H1 (cell line): ENCODE measurements at regions not wholly inside any gene's neighbourhood (a gene's known extent, or its start where the extent isn't known, plus 50 kb on each side); places are given as distances from the start of the nearest gene placed in this dataset.

ENCODE experiments used
- CTCF ChIA-PET: fragments of 300-600 bp; sonication (Branson Sonifier 250); formaldehyde crosslinking; loops from one replicate; lab custom pipeline; 2021; ENCODE audit not compliant: partially characterized antibody; lab: Charles Lee
- POLR2A ChIA-PET: fragments of 300-600 bp; sonication (Branson Sonifier 250); formaldehyde crosslinking; loops from one replicate; lab custom pipeline; 2021; ENCODE audit warnings: inconsistent platforms; ENCODE audit not compliant: partially characterized antibody; lab: Charles Lee
- DNase-seq, 2 experiments: peaks; one replicate each; pipeline versions ENCODE4 v3.0.0 to v3.0.0-alpha.2; 2010 to 2022; ENCODE audit warnings: low spot score in 2 of 2, low read depth in 1 of 2, mixed read lengths in 1 of 2
- FAIRE-seq: peaks from 2 replicates; lab custom pipeline; 2011; peaks lifted over from hg19 to GRCh38; lab: Jason Lieb, UNC
- H2AFZ ChIP-seq: 2 replicates; pipeline ENCODE4 v1.8.1; 2012; ENCODE audit warnings: low read length, inconsistent platforms
- H2AK5ac ChIP-seq: 2 replicates; pipeline ENCODE4 v1.6.1; 2013; ENCODE audit warnings: low read depth, low read length
- H2BK120ac ChIP-seq: replicated peaks from 2 replicates; pipeline ENCODE3; 2013; ENCODE audit warnings: low read depth, low read length, inconsistent platforms
- H2BK12ac ChIP-seq: 2 replicates; pipeline ENCODE4 v1.6.1; 2013; ENCODE audit warnings: low read depth, low read length
- H2BK15ac ChIP-seq: 2 replicates; pipeline ENCODE4 v1.6.1; 2013; ENCODE audit warnings: low read length
- H2BK20ac ChIP-seq: 2 replicates; pipeline ENCODE4 v1.6.1; 2013; ENCODE audit warnings: low read length
- H2BK5ac ChIP-seq: 2 replicates; pipeline ENCODE4 v1.6.1; 2013; ENCODE audit warnings: low read depth, low read length
- H3K14ac ChIP-seq: 2 replicates; pipeline ENCODE4 v1.6.1; 2013; ENCODE audit warnings: inconsistent platforms; ENCODE audit not compliant: insufficient read length
- H3K18ac ChIP-seq: 2 replicates; pipeline ENCODE4 v1.6.1; 2013; ENCODE audit warnings: low read length; ENCODE audit errors: extremely low read depth
- H3K23ac ChIP-seq: 2 replicates; pipeline ENCODE4 v1.6.1; 2013; ENCODE audit warnings: inconsistent platforms; ENCODE audit not compliant: insufficient read length
- H3K23me2 ChIP-seq: 2 replicates; pipeline ENCODE4 v1.6.1; 2013; ENCODE audit warnings: low read depth, low read length
- H3K27ac ChIP-seq: 2 replicates; pipeline ENCODE4 v1.6.1; 2011; ENCODE audit warnings: low read depth, low read length, inconsistent platforms
- H3K27me3 ChIP-seq, 4 experiments: replicated peaks in 1 of 4; 1 replicate in 1 of 4; 2 replicates in 3 of 4; pipeline versions ENCODE4 v1.6.1 to v1.8.1; 2011 to 2013; ENCODE audit warnings: low read length in 3 of 4, mild to moderate bottlenecking in 3 of 4, inconsistent platforms in 2 of 4, mixed read lengths in 2 of 4, moderate library complexity in 1 of 4; ENCODE audit not compliant: control insufficient read depth in 3 of 4, insufficient read depth in 3 of 4; ENCODE audit errors: extremely low read depth in 1 of 4
- H3K36me3 ChIP-seq, 4 experiments: 2 replicates each; pipeline versions ENCODE4 v1.6.1 to v1.8.1; 2011 to 2013; ENCODE audit warnings: mild to moderate bottlenecking in 4 of 4, low read length in 3 of 4, moderate library complexity in 2 of 4, control low read depth in 1 of 4, inconsistent platforms in 1 of 4; ENCODE audit not compliant: insufficient read depth in 4 of 4, control insufficient read depth in 2 of 4
- H3K4ac ChIP-seq: replicated peaks from 2 replicates; pipeline ENCODE3; 2013; ENCODE audit warnings: low read length, low read depth, mixed read lengths, inconsistent platforms; ENCODE audit not compliant: insufficient read length
- H3K4me1 ChIP-seq, 4 experiments: replicated peaks in 1 of 4; 1 replicate in 1 of 4; 2 replicates in 3 of 4; pipeline versions ENCODE4 v1.6.1 to v1.8.1; 2011 to 2013; ENCODE audit warnings: low read length in 3 of 4, inconsistent platforms in 2 of 4, mixed read lengths in 1 of 4; ENCODE audit not compliant: insufficient read depth in 4 of 4, control insufficient read depth in 3 of 4
- H3K4me2 ChIP-seq, 2 experiments: 2 replicates each; pipeline versions ENCODE4 v1.6.1 to v1.8.1; 2011 to 2013; ENCODE audit warnings: low read depth in 2 of 2, low read length in 2 of 2, control low read depth in 1 of 2, inconsistent platforms in 1 of 2, mild to moderate bottlenecking in 1 of 2; ENCODE audit not compliant: insufficient read depth in 1 of 2
- H3K4me3 ChIP-seq, 4 experiments: fragments of 200-600, 300-600 bp in 1 of 4; sonication (generic), shearing (Covaris generic), sonication (Bioruptor Twin) in 1 of 4; 2 replicates each; pipeline versions ENCODE4 v1.5.1 to v1.8.1; 2011 to 2016; ENCODE audit warnings: low read length in 4 of 4, low read depth in 3 of 4, control low read depth in 2 of 4, inconsistent platforms in 2 of 4, mild to moderate bottlenecking in 2 of 4, mixed read lengths in 1 of 4, moderate library complexity in 1 of 4; ENCODE audit not compliant: insufficient read depth in 2 of 4; ENCODE audit errors: extremely low read depth in 1 of 4
- H3K56ac ChIP-seq: replicated peaks from 2 replicates; pipeline ENCODE3; 2013; ENCODE audit warnings: low read depth, mild to moderate bottlenecking, mixed read lengths, low read length, inconsistent platforms; ENCODE audit not compliant: insufficient read length
- H3K79me1 ChIP-seq: 2 replicates; pipeline ENCODE4 v1.6.1; 2013; ENCODE audit warnings: low read depth, low read length, control low read depth
- H3K79me2 ChIP-seq, 2 experiments: 2 replicates each; pipeline versions ENCODE4 v1.6.1 to v1.8.1; 2012 to 2013; ENCODE audit warnings: low read length in 2 of 2, mild to moderate bottlenecking in 2 of 2, inconsistent platforms in 1 of 2; ENCODE audit not compliant: insufficient read depth in 2 of 2, control insufficient read depth in 1 of 2
- H3K9ac ChIP-seq, 4 experiments: replicated peaks in 1 of 4; 1 replicate in 1 of 4; 2 replicates in 3 of 4; pipeline versions ENCODE4 v1.6.1 to v1.8.1; 2011 to 2013; ENCODE audit warnings: low read depth in 3 of 4, low read length in 3 of 4, control low read depth in 2 of 4, mild to moderate bottlenecking in 2 of 4, moderate library complexity in 2 of 4, inconsistent platforms in 1 of 4; ENCODE audit errors: extremely low read depth in 1 of 4
- H3K9me3 ChIP-seq, 2 experiments: 2 replicates each; pipeline versions ENCODE4 v1.6.1 to v1.8.1; 2012 to 2013; ENCODE audit warnings: mild to moderate bottlenecking in 2 of 2, moderate library complexity in 2 of 2, control low read depth in 1 of 2, inconsistent platforms in 1 of 2, low read depth in 1 of 2, low read length in 1 of 2, mixed read lengths in 1 of 2; ENCODE audit not compliant: insufficient read depth in 2 of 2
- H4K20me1 ChIP-seq, 2 experiments: replicated peaks in 1 of 2; 2 replicates each; pipeline versions ENCODE3 to v1.8.1; 2011 to 2013; ENCODE audit warnings: inconsistent platforms in 2 of 2, low read length in 2 of 2, mild to moderate bottlenecking in 1 of 2; ENCODE audit not compliant: insufficient read depth in 2 of 2, control insufficient read depth in 1 of 2
- H4K5ac ChIP-seq: 2 replicates; pipeline ENCODE4 v1.6.1; 2013; ENCODE audit warnings: low read length, low read depth, mixed read lengths, inconsistent platforms; ENCODE audit not compliant: insufficient read length
- H4K8ac ChIP-seq: 2 replicates; pipeline ENCODE4 v1.8.0; 2013; ENCODE audit warnings: mild to moderate bottlenecking, moderate library complexity, low read length, inconsistent platforms; ENCODE audit not compliant: insufficient read depth; ENCODE audit errors: extremely low read depth
- H4K91ac ChIP-seq: replicated peaks from 2 replicates; pipeline ENCODE3; 2013; ENCODE audit warnings: low read length, mixed read lengths, inconsistent platforms; ENCODE audit not compliant: insufficient read length
- GTF2F1 ChIP-seq: IDR thresholded peaks from 2 replicates; pipeline ENCODE4 v1.6.1; 2012; ENCODE audit warnings: low read depth, low read length, improper control_type of control experiment, borderline replicate concordance
- KDM4A ChIP-seq: IDR thresholded peaks from one replicate; pipeline ENCODE4 v1.7.1; 2012; ENCODE audit warnings: low read depth, mild to moderate bottlenecking, moderate library complexity, low read length, inconsistent platforms; ENCODE audit not compliant: severe bottlenecking
- WGBS, 2 experiments: shearing (Covaris generic) in 1 of 2; methylation state at CpG; one replicate each; pipeline versions ENCODE4 v1.1.6 to v1.1.7; 2013 to 2015; ENCODE audit warnings: low lambda C conversion rate in 2 of 2, mixed read lengths in 2 of 2, inconsistent platforms in 1 of 2, low coverage in 1 of 2, missing lambda C conversion rate in 1 of 2; ENCODE audit not compliant: insufficient replicate concordance in 2 of 2, insufficient coverage in 1 of 2, insufficient read length in 1 of 2; ENCODE audit errors: extremely low coverage in 1 of 2, missing lambda C conversion rate in 1 of 2; 5-methylcytosine and 5-hydroxymethylcytosine counted together

DNA sequence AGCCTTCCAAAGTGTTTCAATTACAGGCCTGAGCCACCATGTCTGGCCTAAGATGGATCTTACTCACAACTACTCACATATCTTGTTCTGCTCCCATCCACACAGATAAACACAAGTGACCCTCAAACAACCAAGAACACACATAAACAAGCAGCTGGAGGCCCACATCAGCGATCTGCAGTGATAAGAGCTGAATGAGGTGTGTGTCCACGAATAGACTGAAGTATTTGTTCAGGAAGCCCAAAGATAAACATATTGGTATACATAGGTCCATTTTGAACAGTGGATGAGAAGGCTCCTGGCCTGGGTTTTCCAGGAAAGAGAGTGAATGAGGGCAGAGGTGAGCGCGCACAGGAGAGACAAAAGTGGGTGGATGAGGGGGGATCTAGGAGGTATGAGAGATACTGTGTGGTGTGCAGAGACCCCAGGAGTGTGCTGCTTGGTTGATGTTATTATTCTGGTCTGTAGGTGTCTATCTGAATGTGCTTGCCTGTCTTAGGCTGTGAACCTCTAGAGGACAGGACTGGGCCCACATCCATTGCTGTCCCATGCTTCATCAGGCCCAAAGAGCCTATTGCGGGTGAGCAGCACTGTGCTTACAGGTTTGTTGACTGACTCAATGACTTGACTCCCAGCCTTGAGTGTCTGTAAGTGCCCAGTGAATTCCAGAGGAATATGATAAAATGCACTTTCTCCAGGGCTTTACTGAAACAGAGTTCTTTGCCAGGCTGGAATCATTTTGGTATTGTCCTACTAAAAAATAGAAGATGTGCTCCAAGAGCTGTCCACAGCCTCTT is 79.9 kb upstream of the ATP1A1 start:
- WGBS, 2 experiments: 89% methylated on average over 5 of the region's 5 CpGs; no CpG with 5 or more reads in 1 of the 2 experiments

More for the DNA sequence above, 79.9 kb upstream of the ATP1A1 start:
- no peak overlapping the region for H2AK5ac ChIP-seq
- no peak overlapping the region for H3K14ac ChIP-seq
- H4K8ac ChIP-seq: no peak overlapping the region
- H3K4ac ChIP-seq: no peak overlapping the region
- no peaks in the 10 kb centered on the region for H3K23me2 ChIP-seq
- H4K20me1 ChIP-seq: no peaks in the 10 kb centered on the region
- no peak overlapping the region for H2BK5ac ChIP-seq
- H2BK20ac ChIP-seq: no peak overlapping the region
- no peak for DNase-seq
- H4K91ac ChIP-seq: no peak overlapping the region
- no peak overlapping the region for H3K4me3 ChIP-seq
- H3K79me2 ChIP-seq: no peaks in the 10 kb centered on the region
- H2BK12ac ChIP-seq: no peak overlapping the region
- no peaks in the 10 kb centered on the region for H3K79me1 ChIP-seq
- ChIA-PET POLR2A (no interaction called here), CTCF (interaction anchor here (1.0 to 1.1 kb wide), 2 partner anchors 21 to 154 kb away, joined by 3 to 4 read pairs; no protein-coding TSS in a partner anchor)
- H2BK120ac ChIP-seq: no peak overlapping the region
- FAIRE-seq: no peak
- H3K18ac ChIP-seq: no peak overlapping the region
- H3K27ac ChIP-seq: no peak overlapping the region
- no peak overlapping the region for H3K9ac ChIP-seq
- no peak overlapping the region for H2AFZ ChIP-seq
- H4K5ac ChIP-seq: no peak overlapping the region
- no peak overlapping the region for H3K56ac ChIP-seq
- H3K27me3 ChIP-seq: no peaks in the 10 kb centered on the region
- no peak overlapping the region for H3K4me2 ChIP-seq
- TF ChIP-seq KDM4A (no peak), GTF2F1 (no peak)
- H3K36me3 ChIP-seq: no peaks in the 10 kb centered on the region; a peak in 1 of 8 replicates
- no peak overlapping the region for H3K23ac ChIP-seq
- H3K9me3 ChIP-seq: peaks cover 3 to 5% of the 10 kb centered on the region in 2 experiments; a peak in 3 of 4 replicates
- no peaks in the 10 kb centered on the region for H3K4me1 ChIP-seq
- H2BK15ac ChIP-seq: no peak overlapping the region
